Breast epithelium (tissue), 4 donors: ENCODE measurements at regions not wholly inside any gene's neighbourhood (a gene's known extent, or its start where the extent isn't known, plus 50 kb on each side); places are given as distances from the start of the nearest gene placed in this dataset.
"Not testable (repeated sequence)": the region's sequence is repeated elsewhere in the genome, so short reads cannot be mapped to it uniquely, and the experiment has no call there.

Experiments used
- DNase-seq, 2 donors: peaks; one replicate each; pipeline ENCODE4 v3.0.0-alpha.2; 2019; ENCODE audit warnings: low spot score in 2 of 2
- H3K27ac ChIP-seq, 2 donors: fragments of 200-600 bp; sonication (generic) in 1 of 2; one replicate each; pipeline ENCODE4 v1.5.1; 2016 to 2019; ENCODE audit warnings: mild to moderate bottlenecking in 1 of 2
- H3K27me3 ChIP-seq, 2 donors: fragments of 200-600 bp; sonication (generic) in 1 of 2; one replicate each; pipeline versions ENCODE4 v1.5.1 to v1.6.0; 2017 to 2019; ENCODE audit warnings: control low read depth in 1 of 2, mild to moderate bottlenecking in 1 of 2
- H3K36me3 ChIP-seq: fragments of 200-600 bp; one replicate; pipeline ENCODE4 v1.5.1; 2019
- H3K4me1 ChIP-seq, 2 donors: fragments of 200-600 bp; sonication (generic); one replicate each; pipeline ENCODE4 v1.5.1; 2016 to 2019; ENCODE audit warnings: control low read depth in 1 of 2
- H3K4me3 ChIP-seq, 3 donors: fragments of 200-600 bp; sonication (generic); 1 replicate in 2 of 3; 2 replicates in 1 of 3; pipeline ENCODE4 v1.5.1; 2016 to 2019; ENCODE audit warnings: mild to moderate bottlenecking in 3 of 3, moderate library complexity in 2 of 3
- H3K9me3 ChIP-seq, 2 donors: fragments of 200-600 bp; sonication (generic) in 1 of 2; one replicate each; pipeline ENCODE4 v1.5.1; 2016 to 2019; ENCODE audit warnings: control low read depth in 1 of 2
- POLR2A ChIP-seq: fragments of 450-650 bp; IDR thresholded peaks from one replicate; pipeline ENCODE4 v1.6.1; 2016; ENCODE audit warnings: antibody characterized with exemption, mild to moderate bottlenecking, moderate library complexity
- POLR2AphosphoS5 ChIP-seq, 3 donors: sonication (generic); formaldehyde crosslinking; IDR thresholded peaks; one replicate each; pipeline ENCODE4 v1.6.1; 2017; ENCODE audit warnings: antibody characterized with exemption in 3 of 3
- intact Hi-C: fragments of 100-400 bp; cut with DNase I; formaldehyde crosslinking; loops from one replicate; pipeline ENCODE4 v1.15.1; 2023; ENCODE audit warnings: low total_unique reads
- TF ChIP-seq, protein P1 (sequence below), 3 donors: fragments of 450-650 bp; IDR thresholded peaks; one replicate each; pipeline ENCODE4 v1.5.1; 2016 to 2017; ENCODE audit warnings: antibody characterized with exemption in 3 of 3, mild to moderate bottlenecking in 3 of 3, moderate library complexity in 3 of 3

DNA sequence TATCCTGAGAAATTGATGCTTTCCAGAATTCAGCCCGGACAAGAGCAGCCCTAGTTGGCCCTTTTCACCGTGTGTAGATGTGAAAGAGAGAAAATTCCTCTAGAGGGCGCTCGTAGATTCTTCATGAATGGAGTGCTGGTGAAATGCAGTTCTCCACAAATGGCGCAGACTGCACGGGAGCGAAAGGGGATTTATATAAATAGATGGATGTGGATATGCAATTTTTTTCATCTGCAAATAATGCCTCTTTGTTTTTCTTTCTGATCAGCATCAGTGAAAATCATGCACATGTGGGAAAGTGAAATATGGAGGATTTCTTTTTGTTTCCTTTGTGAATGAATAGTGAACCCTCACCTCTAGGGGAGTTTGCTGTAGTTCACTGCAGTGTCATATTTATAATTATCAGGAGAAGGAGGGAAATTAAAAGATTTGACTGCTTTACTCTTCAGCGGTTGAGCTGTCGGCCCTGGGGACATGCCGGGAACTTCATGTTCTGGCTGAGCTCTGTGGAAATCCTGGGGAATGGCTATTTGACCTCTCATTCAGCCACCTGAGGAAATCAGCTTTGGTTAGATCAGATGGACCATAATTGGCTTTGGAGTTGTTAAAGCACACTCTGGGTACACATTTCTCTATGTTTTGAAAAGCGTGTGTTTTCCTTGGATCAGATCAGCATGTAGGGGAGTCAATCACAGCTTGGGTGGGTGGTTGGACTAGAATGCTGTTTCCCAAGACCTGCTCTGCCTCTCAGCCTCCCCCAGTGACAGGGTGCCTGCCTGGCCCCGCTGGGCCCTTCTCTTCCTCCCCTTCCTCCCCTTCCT, 115.0 kb upstream of the SHISA3 start:
- no peak for TF ChIP-seq POLR2A
- TF ChIP-seq, protein P1, sequence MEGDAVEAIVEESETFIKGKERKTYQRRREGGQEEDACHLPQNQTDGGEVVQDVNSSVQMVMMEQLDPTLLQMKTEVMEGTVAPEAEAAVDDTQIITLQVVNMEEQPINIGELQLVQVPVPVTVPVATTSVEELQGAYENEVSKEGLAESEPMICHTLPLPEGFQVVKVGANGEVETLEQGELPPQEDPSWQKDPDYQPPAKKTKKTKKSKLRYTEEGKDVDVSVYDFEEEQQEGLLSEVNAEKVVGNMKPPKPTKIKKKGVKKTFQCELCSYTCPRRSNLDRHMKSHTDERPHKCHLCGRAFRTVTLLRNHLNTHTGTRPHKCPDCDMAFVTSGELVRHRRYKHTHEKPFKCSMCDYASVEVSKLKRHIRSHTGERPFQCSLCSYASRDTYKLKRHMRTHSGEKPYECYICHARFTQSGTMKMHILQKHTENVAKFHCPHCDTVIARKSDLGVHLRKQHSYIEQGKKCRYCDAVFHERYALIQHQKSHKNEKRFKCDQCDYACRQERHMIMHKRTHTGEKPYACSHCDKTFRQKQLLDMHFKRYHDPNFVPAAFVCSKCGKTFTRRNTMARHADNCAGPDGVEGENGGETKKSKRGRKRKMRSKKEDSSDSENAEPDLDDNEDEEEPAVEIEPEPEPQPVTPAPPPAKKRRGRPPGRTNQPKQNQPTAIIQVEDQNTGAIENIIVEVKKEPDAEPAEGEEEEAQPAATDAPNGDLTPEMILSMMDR (IDR thresholded peaks at IDR 0.05), result peak; percentile 30 to 80 (median 39)
- TF ChIP-seq POLR2AphosphoS5 (IDR thresholded peaks at IDR 0.05), result no peak
- Histone ChIP-seq H3K36me3 (no peaks in the 10 kb centered on the region), H3K27ac (no peak overlapping the region), H3K9me3 (no peaks in the 10 kb centered on the region), H3K4me3 (no peak overlapping the region), H3K4me1 (no peaks in the 10 kb centered on the region), H3K27me3 (no peaks in the 10 kb centered on the region)
- no peak for DNase-seq
- intact Hi-C loops, result no loop called here

DNA sequence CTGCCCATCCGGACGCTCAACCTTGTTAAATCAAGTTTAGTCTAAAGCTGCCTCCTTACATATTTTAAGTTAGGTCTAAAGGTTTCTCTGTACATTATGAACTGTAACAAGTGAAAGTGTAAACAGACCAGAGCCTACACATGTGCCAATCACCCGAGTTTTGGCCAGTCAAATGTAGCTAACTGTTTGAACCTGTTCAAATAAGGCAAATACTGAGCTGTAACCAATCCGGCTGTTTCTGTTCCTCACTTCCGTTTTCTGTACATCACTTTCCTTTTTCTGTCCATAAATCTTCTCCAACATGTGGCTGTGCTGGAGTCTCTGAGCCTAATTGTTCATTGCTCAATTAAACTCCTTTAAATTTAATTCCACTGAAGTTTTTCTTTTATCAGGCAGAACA, 113.3 kb upstream of the SHISA3 start:
- H3K9me3 ChIP-seq, result no peaks in the 10 kb centered on the region
- H3K27ac ChIP-seq, result no peak overlapping the region
- intact Hi-C loops, result no loop called here
- H3K36me3 ChIP-seq, result no peaks in the 10 kb centered on the region
- H3K4me1 ChIP-seq, result no peaks in the 10 kb centered on the region
- TF ChIP-seq, protein P1 (IDR thresholded peaks at IDR 0.05), result no peak
- no peak for TF ChIP-seq POLR2AphosphoS5 (IDR thresholded peaks at IDR 0.05)
- no peaks in the 10 kb centered on the region for H3K27me3 ChIP-seq
- no peak overlapping the region for H3K4me3 ChIP-seq
- no peak for DNase-seq

DNA sequence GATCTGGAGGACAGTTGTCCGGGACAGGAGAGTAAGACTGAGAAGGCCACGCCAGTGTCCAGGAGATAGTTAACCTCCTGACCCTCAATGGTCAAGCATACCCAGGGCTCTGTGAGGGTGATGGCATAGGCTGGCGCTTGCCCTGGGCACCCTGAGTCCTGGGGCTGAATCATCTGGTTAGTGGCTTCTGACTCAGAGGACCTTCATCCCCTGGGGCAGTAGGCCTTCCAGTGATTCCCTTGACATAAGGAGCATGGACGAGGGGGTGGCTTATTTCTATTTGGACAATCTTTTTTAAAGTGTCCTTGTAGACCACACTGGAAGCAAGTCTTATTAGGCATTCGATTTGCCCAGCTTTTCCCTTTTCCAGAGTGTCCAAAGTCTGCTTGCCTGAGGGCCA, 108.4 kb upstream of the SHISA3 start:
- H3K4me3 ChIP-seq, H3K27ac ChIP-seq, H3K9me3 ChIP-seq, DNase-seq, H3K27me3 ChIP-seq, H3K36me3 ChIP-seq, intact Hi-C loops, H3K4me1 ChIP-seq: not testable (repeated sequence)

DNA sequence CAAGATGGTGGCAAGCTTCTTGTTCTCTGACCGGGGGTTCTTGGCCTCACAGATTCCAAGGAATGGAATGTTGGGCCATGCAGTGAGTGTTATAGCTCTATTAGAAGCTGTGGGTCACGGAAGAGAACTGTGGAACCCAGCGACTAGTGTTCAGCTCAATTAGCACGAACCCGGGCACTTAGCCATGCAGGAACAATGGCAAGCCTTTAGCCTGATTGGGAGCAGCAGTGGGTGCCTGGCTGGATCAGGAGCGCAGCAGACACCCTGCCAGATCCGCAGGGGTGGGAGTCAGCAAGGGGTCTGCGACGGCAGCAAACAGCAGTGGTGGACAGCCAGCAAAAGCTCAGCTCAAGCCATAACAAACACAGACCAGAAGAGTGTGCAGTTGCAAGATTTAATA, 105.1 kb upstream of the SHISA3 start:
- H3K4me1 ChIP-seq, intact Hi-C loops, H3K36me3 ChIP-seq, H3K9me3 ChIP-seq, H3K4me3 ChIP-seq, H3K27ac ChIP-seq, DNase-seq, H3K27me3 ChIP-seq: not testable (repeated sequence)

DNA sequence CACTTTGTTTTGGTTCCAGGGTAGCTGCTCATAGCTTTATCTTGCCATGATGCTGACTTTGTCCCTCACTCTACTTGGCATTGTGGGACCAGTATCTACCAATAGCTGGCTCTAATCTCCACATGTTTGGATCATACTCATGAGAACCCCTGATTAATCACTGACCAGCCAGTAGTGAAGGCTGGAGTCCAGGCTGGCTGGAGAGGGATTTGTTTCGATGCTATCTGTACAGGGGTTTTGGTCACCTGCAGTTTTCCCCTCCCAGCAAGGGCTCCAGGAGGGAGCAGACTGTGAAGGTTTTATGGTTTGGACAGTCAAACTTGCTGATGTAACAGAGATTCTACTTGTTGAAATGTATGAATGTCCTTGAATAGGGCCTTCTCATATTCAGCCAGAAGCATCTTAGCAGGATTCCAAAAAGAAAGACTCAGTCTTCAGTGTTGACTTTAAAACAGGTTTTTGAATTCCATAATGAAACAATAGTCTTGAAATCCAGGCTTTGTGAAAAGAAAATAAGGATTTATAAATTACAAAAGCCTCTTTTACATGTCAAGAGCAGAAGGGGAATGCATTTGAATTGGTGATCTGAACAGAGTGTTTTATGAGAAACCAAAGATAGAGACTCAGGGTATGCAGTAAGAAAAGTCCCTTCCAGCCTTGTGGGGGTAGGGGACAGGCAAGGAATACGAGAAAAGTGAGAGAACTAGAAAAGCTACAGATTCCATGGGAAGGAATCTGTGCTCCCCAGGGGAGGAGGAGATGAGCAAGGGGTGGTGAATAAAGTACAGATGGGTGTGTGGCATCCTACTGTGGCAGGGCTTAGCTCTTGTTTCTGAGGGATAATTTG, 103.1 kb upstream of the SHISA3 start:
- H3K27me3 ChIP-seq, result no peaks in the 10 kb centered on the region
- H3K4me1 ChIP-seq, result no peaks in the 10 kb centered on the region
- no peaks in the 10 kb centered on the region for H3K9me3 ChIP-seq
- H3K4me3 ChIP-seq, result no peak overlapping the region
- no peaks in the 10 kb centered on the region for H3K36me3 ChIP-seq
- no peak overlapping the region for H3K27ac ChIP-seq
- DNase-seq, result no peak
- TF ChIP-seq POLR2A (no peak), POLR2AphosphoS5 (IDR thresholded peaks at IDR 0.05) (no peak)
- TF ChIP-seq, protein P1 (IDR thresholded peaks at IDR 0.05), result no peak
- intact Hi-C loops, result no loop called here

DNA sequence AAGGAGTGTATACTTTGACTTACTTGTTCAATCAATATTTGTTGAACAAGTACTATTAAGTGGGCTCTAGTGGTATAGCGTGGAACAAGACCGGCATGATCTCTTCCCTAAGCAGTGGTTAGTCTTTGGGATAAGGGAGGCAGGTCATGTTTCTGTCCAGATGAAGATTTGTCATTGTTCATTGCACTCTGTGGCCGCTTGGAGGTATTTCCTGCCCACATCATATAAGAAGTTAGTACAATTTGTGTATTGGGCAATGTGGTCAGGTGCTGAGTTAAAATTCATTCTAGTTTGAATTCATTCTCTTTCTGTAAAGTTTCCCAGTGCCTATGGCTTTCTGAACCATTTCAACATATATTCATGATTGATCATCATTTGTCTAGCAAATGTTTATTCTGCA, 101.1 kb upstream of the SHISA3 start:
- no peak overlapping the region for H3K4me3 ChIP-seq
- no peaks in the 10 kb centered on the region for H3K4me1 ChIP-seq
- H3K36me3 ChIP-seq, result no peaks in the 10 kb centered on the region
- no peak overlapping the region for H3K27ac ChIP-seq
- no peaks in the 10 kb centered on the region for H3K9me3 ChIP-seq
- DNase-seq, result no peak
- no peak for TF ChIP-seq POLR2AphosphoS5 (IDR thresholded peaks at IDR 0.05)
- intact Hi-C loops, result no loop called here
- H3K27me3 ChIP-seq, result no peaks in the 10 kb centered on the region
